ENCODE measurements at regions not wholly inside any gene's neighbourhood (a gene's known extent, or its start where the extent isn't known, plus 50 kb on each side); places are given as distances from the start of the nearest gene placed in this dataset.
"Not testable (repeated sequence)": the region's sequence is repeated elsewhere in the genome, so short reads cannot be mapped to it uniquely, and the experiment has no call there.

- not testable (repeated sequence) for DNase-seq (ENCODE audit: low read depth in 4 of 4, low spot score in 2 of 4)
Observed at GRCh38 chr11:44482338-44482737, 83.1 kb upstream of the CD82 start.

GRCh38 chr11:44483919-44484610 lies 81.4 kb upstream of the CD82 start:
- DNase-seq (ENCODE audit: low read depth in 4 of 4, low spot score in 2 of 4) = no peak

GRCh38 chr11:44488165-44488965 lies 77.1 kb upstream of the CD82 start:
- DNase-seq (ENCODE audit: low read depth in 4 of 4, low spot score in 2 of 4) = no peak

- no peak for DNase-seq (ENCODE audit: low read depth in 4 of 4, low spot score in 2 of 4)
Observed at GRCh38 chr11:44493383-44493782, 72.1 kb upstream of the CD82 start.

GRCh38 chr11:44493930-44494329 lies 71.5 kb upstream of the CD82 start:
- no peak for DNase-seq (ENCODE audit: low read depth in 4 of 4, low spot score in 2 of 4)

GRCh38 chr11:44494785-44495184 lies 70.7 kb upstream of the CD82 start:
- DNase-seq (ENCODE audit: low read depth in 4 of 4, low spot score in 2 of 4) = no peak

- no peak for DNase-seq (ENCODE audit: low read depth in 4 of 4, low spot score in 2 of 4)
Observed at GRCh38 chr11:44496391-44496790, 69.1 kb upstream of the CD82 start.

- DNase-seq (ENCODE audit: low read depth in 4 of 4, low spot score in 2 of 4) = peak in 2 of 4 donors; percentile 62 to 70
Observed at GRCh38 chr11:44498089-44498871, 67.2 kb upstream of the CD82 start.

- DNase-seq (ENCODE audit: low read depth in 4 of 4, low spot score in 2 of 4) = no peak
Observed at GRCh38 chr11:44502506-44502905, 63.0 kb upstream of the CD82 start.

- no peak for DNase-seq (ENCODE audit: low read depth in 4 of 4, low spot score in 2 of 4)
Observed at GRCh38 chr11:44505581-44506054, 59.8 kb upstream of the CD82 start.

- DNase-seq (ENCODE audit: low read depth in 4 of 4, low spot score in 2 of 4) = no peak
Observed at GRCh38 chr11:44506375-44507016, 59.0 kb upstream of the CD82 start.

- DNase-seq (ENCODE audit: low read depth in 4 of 4, low spot score in 2 of 4) = no peak
Observed at GRCh38 chr11:44507491-44507890, 58.0 kb upstream of the CD82 start.

GRCh38 chr11:44507896-44508445 lies 57.5 kb upstream of the CD82 start:
- DNase-seq (ENCODE audit: low read depth in 4 of 4, low spot score in 2 of 4) = no peak

- DNase-seq (ENCODE audit: low read depth in 4 of 4, low spot score in 2 of 4) = no peak
Observed at GRCh38 chr11:44509296-44509695, 56.2 kb upstream of the CD82 start.

GRCh38 chr11:44510372-44510771 lies 55.1 kb upstream of the CD82 start:
- no peak for DNase-seq (ENCODE audit: low read depth in 4 of 4, low spot score in 2 of 4)

GRCh38 chr11:44512818-44513217 lies 52.6 kb upstream of the CD82 start:
- DNase-seq (ENCODE audit: low read depth in 4 of 4, low spot score in 2 of 4) = no peak

- no peak for DNase-seq (ENCODE audit: low read depth in 4 of 4, low spot score in 2 of 4)
Observed at GRCh38 chr11:44515048-44515447, 50.4 kb upstream of the CD82 start.

Data from left renal cortex interstitium (tissue), 4 donors.